ENCODE measurements at regions not wholly inside any gene's neighbourhood (a gene's known extent, or its start where the extent isn't known, plus 50 kb on each side); places are given as distances from the start of the nearest gene placed in this dataset.

DNA sequence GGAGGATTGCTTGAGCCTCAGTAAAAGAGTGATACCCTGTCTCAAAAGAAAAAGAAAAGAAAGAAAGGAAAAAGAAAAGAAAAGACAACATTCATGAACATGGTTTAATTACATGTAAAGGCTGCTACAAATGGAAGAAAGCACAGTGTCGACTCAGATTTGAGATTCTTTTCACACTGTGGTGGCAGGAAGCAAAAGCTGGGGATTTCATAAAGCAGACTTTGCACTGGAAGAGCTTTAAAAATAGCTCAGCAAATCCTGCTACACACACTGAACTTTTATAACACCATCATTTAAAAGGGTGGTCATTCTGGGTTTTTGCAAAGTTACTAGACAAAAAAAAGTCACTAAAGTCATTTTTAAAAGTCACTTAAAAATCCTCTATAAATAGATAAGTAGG, 140.8 kb downstream of the CEMIP2 start (continued):
- no peak for TF ChIP-seq KDM5A (IDR thresholded peaks at IDR 0.05; ENCODE audit: low read length)
- TF ChIP-seq POLR2AphosphoS5 (IDR thresholded peaks at IDR 0.05; ENCODE audit: low read depth, low read length): no peak
- TF ChIP-seq MAFK (IDR thresholded peaks at IDR 0.05; ENCODE audit: low read depth, low read length): no peak
- TF ChIP-seq FOSL1 (IDR thresholded peaks at IDR 0.05; ENCODE audit: insufficient read depth, low read depth, low read length): no peak
- TF ChIP-seq CHD1 (IDR thresholded peaks at IDR 0.05; ENCODE audit: low read depth, low read length): no peak
- TF ChIP-seq POU5F1 (IDR thresholded peaks at IDR 0.05; ENCODE audit: low read depth, low read length): no peak
